NCI-H1694 treated with DMSO at 0.1 percent for 48 hours (cell line): ENCODE measurements at regions not wholly inside any gene's neighbourhood (a gene's known extent, or its start where the extent isn't known, plus 50 kb on each side); places are given as distances from the start of the nearest gene placed in this dataset.

Experiments
- DNase-seq: peaks from one replicate; lab custom pipeline; 2025; lab: John Stamatoyannopoulos, UW

DNA sequence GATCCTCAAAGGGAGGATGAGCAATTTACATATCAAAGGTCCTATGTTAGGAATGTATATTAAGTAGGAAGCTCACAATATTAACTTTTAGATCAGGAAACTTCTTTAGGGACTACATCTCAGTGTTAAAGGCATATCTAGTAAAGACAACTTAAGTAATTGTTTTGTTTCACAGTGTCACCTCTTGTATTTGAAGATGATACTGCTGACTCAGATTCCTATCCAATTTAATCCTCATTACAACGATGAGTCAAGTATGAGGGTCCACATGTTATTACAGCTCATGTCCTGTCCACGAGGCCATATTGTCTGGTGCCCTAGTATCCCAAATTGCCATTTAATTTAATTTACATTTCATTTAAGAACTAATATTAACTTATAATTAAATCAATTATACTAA lies 523.9 kb downstream of the CCDC85A start:
- DNase-seq = no peak

GRCh38 chr2:56709181-56709580 lies 525.4 kb downstream of the CCDC85A start:
- DNase-seq = no peak

DNA sequence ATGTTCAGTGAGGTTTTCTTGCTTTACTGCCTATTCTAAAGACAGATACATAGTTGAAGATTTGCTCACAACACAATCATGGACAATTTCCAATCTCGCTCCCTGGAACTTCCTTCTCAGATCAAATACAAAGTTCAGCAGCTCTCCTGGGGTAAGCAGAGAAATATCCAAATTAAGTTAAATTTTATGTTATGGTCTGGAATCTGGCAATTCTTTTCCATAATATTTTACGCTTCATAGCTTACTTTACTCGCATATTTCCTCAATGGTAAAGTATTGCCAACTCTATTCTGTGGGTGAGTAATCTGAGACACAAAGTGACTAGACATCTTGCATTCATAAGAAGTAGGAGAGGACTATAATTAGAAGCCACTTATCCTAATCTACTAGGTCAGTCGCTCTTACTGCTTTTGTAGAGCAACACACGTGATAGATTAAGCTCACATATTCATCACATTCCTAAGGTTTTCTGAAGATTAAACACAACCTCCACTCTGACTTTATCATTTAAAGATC lies 529.4 kb downstream of the CCDC85A start:
- no peak for DNase-seq

DNA sequence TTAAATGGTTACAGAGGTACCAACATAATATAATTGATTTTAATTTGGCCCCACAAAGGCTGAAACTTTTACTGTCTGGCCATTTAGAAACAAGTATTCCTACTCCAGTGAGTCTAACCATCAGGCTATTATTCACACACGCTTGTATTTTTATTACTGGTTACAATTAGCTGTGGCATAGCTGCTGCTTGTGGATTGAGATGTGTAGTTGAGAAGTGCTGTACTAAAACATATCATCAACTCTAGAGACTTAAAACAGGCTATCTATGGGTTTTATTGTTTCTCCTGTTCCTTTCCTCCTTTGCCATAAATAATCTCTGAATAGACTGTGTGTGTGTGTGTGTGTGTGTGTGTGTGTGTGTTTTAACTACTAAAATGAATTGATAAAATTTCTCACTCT lies 530.2 kb downstream of the CCDC85A start:
- no peak for DNase-seq

- no peak for DNase-seq
These were observed 530.6 kb downstream of the CCDC85A start for GRCh38 chr2:56714400-56714799.

- DNase-seq = no peak
These were observed 531.9 kb downstream of the CCDC85A start for GRCh38 chr2:56715683-56716082.

DNA sequence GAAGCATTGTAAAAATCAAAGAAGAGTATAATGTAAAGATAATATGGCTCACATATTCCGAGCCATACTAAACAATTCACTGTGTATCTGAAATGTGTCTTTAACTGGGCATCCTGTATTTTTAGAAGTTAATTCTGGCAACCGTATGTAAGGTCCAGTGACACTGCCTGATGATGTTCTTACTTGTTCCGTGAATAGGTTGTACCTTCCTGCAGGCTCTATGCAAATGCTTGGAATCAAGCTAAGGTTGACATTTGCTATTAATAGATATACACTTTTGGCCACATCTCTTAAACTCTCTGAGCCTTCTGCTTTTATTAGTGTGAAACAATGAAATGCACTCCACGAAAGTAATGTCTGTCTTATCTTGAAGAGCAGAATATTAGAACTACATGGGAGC lies 534.6 kb downstream of the CCDC85A start:
- DNase-seq = no peak

- no peak for DNase-seq
These were observed 545.4 kb downstream of the CCDC85A start for GRCh38 chr2:56729212-56729611.

- no peak for DNase-seq
These were observed 549.2 kb downstream of the CCDC85A start for GRCh38 chr2:56732946-56733345.

DNA sequence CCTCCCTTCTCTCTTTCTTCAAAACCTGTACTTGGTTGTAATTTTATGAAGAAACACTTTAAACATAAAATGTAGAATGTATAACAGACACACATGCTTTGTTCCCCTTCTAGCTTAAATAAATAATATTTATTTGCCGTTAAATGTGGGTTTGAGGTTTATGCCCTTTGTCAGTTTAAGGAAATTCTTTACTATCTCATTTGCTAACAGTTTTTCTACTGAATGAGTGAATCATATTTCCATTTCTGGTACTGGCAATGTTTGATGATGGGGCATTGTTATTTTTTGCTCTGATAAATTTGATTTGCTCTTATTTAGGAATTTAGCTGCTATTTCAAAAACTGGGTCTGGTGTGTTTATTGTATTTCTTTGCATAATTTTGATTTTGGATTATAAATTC lies 555.6 kb downstream of the CCDC85A start:
- DNase-seq = no peak

DNA sequence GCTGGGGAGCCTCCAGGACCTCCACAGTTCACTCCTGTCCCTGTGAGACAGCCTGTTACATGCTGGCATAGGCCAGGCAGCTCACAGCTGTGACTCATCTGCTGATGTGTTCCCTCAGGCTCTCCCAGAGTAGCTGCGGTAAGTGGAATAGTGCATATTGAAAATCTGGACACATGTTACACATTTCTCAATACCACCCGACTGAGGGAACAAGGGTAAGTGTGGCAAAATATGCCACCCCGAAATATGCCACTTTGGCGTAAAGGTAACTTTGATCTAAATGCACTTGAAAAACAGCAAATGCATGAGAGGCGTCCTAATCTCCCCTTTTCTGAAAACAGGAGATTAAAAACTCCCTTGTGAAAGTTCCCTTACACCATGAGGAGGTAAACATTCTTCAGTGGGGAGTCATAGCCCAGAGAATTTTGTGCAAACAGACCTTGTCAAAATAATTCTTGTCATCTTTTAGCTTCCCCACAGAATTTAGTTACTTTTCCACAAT lies 557.9 kb downstream of the CCDC85A start:
- DNase-seq = no peak

DNA sequence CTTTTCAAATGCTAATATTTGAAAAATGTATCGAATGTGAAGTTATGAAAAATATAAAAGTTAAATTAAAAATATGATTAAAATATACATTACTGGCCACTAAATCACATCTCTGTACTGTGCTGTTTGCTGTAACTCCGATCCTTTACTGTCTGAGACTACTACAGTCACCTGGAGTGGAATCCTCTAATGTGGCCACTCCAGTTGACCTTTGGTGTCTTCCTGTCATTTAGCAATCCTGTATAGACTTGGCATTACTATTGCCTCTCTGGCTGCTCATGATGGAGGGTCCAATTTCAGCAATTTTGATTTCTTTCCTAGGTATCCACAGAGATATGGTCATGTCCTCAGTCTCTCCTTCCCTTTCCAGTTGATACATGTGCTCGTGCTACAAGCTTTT lies 560.0 kb downstream of the CCDC85A start:
- DNase-seq = no peak

GRCh38 chr2:56749152-56749752 lies 565.5 kb downstream of the CCDC85A start:
- DNase-seq = peak; percentile 64

- DNase-seq = no peak
These were observed 569.4 kb downstream of the CCDC85A start for GRCh38 chr2:56753182-56753581.

DNA sequence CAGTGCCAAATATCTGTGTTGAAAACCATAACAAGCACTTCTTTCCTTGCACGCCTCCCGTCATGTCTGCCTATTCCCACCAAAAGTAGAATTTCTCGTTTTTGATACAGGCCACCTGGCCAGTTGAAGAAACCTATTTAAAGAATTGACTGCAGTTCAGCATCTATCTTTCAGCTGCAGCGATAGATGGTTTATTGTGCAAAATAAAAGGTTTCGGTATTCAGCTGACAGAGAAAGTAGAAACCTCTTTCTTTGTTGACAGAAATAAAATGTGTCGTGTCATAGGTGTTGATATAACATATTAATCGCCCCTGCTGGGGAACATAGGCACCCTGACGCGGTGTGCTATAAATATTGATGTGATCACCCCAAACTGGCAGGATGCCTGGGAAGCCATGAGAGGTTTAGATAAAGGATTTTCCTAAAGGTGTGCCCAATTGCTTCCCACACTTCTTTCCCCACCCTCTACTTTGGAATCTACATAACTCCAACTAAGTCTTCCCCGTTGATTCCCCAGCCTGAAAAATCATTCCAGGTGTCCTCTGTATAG lies 570.4 kb downstream of the CCDC85A start:
- no peak for DNase-seq

DNA sequence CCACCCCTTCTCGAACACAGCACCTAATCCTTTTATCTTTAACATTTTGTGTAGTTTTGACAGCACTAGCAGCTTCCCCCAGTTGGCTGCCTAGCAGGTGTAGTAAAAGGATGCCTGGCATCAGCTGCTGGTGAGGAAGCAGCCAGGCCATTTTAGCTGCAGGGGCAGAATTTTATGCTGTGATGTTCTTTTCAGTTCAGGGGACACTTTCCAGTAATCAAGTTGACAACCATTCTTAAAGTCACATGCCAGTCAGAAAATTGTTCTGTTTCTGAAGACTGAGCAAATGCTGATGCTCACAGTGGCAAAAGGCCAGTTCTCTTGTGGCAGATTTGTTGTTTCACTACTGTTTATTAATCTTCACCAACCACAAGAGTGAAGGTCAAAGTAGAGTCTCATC lies 570.8 kb downstream of the CCDC85A start:
- DNase-seq = no peak

DNA sequence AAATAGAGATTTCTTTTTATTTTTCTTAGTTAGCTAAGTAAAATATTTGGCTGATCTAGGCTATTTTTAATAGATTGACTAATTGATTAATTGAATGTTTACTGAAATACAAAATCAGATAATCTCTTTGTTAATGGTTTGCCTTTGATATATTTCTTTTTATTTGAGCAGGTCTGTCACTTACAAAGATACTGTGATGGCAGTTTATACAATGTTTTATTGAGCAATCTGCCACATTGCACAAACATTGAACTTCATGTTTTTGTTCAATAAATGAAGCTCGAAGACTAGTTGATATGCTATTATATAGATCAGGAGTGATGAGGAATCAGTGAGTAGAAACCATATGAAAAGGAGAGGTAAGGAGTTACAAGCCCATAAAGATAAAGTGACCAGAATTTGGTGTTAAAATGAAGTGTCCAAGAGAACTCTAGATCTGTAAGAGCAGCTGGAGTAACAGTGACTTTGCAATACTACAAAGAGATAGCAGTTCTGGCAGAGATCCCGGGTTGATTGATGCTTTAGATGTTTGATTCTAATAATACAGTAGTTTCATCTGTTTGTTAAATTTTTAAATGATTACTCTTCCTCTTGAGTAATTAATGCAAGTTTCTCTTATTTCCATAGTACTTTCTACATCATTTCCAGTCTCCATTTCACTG lies 574.2 kb downstream of the CCDC85A start:
- no peak for DNase-seq

DNA sequence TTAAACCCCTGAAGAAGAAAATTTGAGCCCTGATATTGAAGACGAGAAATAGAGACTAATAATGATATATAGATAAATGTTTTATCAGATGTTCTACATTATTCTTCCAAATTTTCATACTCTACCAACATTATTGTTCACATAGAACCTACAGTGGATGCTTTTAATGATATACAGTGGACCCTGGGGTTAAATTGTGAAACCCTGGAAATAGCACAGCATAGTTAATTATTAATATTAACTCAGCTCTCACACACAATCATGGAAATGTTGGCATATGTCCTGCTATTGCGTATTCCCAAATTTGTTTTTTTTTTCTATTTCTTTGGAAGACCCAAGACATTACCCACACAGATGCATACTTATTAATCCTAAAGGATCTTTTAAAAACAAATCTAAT lies 579.9 kb downstream of the CCDC85A start:
- no peak for DNase-seq

- no peak for DNase-seq
These were observed 585.2 kb downstream of the CCDC85A start for GRCh38 chr2:56768973-56769372.

DNA sequence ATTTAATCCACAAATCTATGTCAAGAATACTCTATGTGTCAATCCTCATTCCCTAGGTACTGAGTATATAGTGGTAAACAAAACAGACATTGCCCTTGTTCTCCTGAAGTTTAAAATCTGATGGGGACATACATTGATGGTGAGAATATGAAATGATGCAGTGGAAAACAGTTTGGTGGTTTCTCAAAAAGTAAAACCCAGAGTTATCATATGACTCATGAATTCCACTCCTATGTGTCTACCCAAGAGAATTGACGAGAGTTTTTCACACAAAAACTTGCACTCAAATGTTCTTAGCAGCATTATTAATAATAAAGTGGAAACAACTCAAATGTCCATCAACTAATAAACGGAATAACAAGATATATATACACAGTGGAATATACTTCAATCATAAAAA lies 586.7 kb downstream of the CCDC85A start:
- DNase-seq = no peak

- DNase-seq = no peak
These were observed 600.3 kb downstream of the CCDC85A start for GRCh38 chr2:56784046-56784445.

GRCh38 chr2:56801214-56801613 lies 617.4 kb downstream of the CCDC85A start:
- no peak for DNase-seq

DNA sequence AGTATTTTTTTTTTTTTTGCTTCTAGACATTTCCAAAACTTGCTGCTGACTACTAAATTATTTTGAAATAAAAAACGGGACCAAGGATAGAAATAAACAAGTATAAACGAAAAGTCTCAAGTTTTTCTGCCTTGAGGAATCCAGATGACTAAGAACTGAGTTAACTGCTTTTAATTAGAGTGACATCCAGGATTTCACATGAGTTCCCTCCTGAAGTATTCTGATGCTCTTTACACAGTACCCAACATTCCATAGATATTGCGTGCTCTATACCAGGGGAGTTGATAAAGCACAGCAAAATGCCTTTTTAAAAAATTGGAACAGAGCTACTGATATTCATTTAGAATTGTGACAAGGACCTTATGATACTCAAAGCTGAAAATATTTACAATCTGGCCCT lies 618.0 kb downstream of the CCDC85A start:
- DNase-seq = no peak
